Mammary epithelial cell (primary cell): ENCODE measurements at regions not wholly inside any gene's neighbourhood (a gene's known extent, or its start where the extent isn't known, plus 50 kb on each side); places are given as distances from the start of the nearest gene placed in this dataset.
"Not testable (repeated sequence)": the region's sequence is repeated elsewhere in the genome, so short reads cannot be mapped to it uniquely, and the experiment has no call there.

Experiments used
- EZH2 ChIP-seq: IDR thresholded peaks from 2 replicates; pipeline ENCODE4 v1.6.1; 2012; ENCODE audit warnings: low read length, inconsistent platforms, borderline replicate concordance
- TF ChIP-seq, protein P1 (sequence below), 2 donors: IDR thresholded peaks in 1 of 2; conservative IDR thresholded peaks in 1 of 2; 2 replicates each; pipeline ENCODE4 v1.5.1; 2011 to 2012; ENCODE audit warnings: inconsistent platforms in 2 of 2, low read length in 2 of 2, mild to moderate bottlenecking in 2 of 2, control low read depth in 1 of 2, low read depth in 1 of 2; ENCODE audit not compliant: insufficient read depth in 1 of 2; ENCODE audit errors: extremely low read depth in 1 of 2

DNA sequence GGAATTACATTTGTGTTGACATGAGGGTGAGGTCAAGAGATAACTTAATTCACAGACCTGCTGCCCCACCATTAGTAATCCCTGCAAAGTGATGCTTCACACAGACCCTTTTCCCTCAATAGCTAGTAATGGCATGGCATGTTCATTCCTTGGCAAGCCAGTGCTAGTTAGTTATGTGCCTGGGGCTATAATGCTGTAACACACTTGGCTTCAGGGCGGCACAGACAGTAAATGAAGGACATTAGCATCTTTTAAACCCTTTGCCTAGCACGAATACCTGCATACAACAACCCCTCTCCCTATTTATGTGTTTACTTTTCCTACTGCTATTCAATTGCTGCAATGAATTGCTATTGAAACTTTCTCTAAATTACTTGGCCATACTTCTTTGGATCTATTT is 266.2 kb upstream of the VWC2 start:
- TF ChIP-seq, protein P1, sequence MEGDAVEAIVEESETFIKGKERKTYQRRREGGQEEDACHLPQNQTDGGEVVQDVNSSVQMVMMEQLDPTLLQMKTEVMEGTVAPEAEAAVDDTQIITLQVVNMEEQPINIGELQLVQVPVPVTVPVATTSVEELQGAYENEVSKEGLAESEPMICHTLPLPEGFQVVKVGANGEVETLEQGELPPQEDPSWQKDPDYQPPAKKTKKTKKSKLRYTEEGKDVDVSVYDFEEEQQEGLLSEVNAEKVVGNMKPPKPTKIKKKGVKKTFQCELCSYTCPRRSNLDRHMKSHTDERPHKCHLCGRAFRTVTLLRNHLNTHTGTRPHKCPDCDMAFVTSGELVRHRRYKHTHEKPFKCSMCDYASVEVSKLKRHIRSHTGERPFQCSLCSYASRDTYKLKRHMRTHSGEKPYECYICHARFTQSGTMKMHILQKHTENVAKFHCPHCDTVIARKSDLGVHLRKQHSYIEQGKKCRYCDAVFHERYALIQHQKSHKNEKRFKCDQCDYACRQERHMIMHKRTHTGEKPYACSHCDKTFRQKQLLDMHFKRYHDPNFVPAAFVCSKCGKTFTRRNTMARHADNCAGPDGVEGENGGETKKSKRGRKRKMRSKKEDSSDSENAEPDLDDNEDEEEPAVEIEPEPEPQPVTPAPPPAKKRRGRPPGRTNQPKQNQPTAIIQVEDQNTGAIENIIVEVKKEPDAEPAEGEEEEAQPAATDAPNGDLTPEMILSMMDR (conservative IDR thresholded peaks at IDR 0.05 in 1 of 2, IDR thresholded peaks at IDR 0.05 in 1 of 2; ENCODE audit: extremely low read depth in 1 of 2, insufficient read depth in 1 of 2, low read depth in 1 of 2, low read length in 2 of 2), result not testable (repeated sequence)
- TF ChIP-seq EZH2, result not testable (repeated sequence)
